Activated T-cell treated with anti-CD3 and anti-CD28 coated beads, Interleukin-2, amount 50 U/mL, for 24 hours (primary cell): ENCODE measurements at regions not wholly inside any gene's neighbourhood (a gene's known extent, or its start where the extent isn't known, plus 50 kb on each side); places are given as distances from the start of the nearest gene placed in this dataset.
"Not testable (repeated sequence)": the region's sequence is repeated elsewhere in the genome, so short reads cannot be mapped to it uniquely, and the experiment has no call there.

Experiments
- DNase-seq: peaks from one replicate; pipeline ENCODE4 v3.0.0-alpha.2; 2020
- H3K27ac Mint-ChIP-seq: 2 replicates; pipeline ENCODE4 v1.8.0; 2020; ENCODE audit warnings: mild to moderate bottlenecking, mixed read lengths
- H3K27me3 Mint-ChIP-seq: 2 replicates; pipeline ENCODE4 v1.8.0; 2020; ENCODE audit warnings: mixed read lengths
- H3K36me3 Mint-ChIP-seq: 2 replicates; pipeline ENCODE4 v1.8.0; 2020; ENCODE audit warnings: low read depth, mixed read lengths
- H3K4me1 Mint-ChIP-seq: 2 replicates; pipeline ENCODE4 v1.8.0; 2020; ENCODE audit warnings: low read depth, mixed read lengths
- H3K4me3 Mint-ChIP-seq: 2 replicates; pipeline ENCODE4 v1.8.0; 2020; ENCODE audit warnings: mild to moderate bottlenecking, moderate library complexity, mixed read lengths
- H3K9me3 Mint-ChIP-seq: 2 replicates; pipeline ENCODE4 v1.8.0; 2020; ENCODE audit warnings: mixed read lengths

GRCh38 chr7:150141525-150142345 is 181.4 kb upstream of the LRRC61 start:
- not testable (repeated sequence) for H3K27ac Mint-ChIP-seq, H3K4me3 Mint-ChIP-seq, H3K36me3 Mint-ChIP-seq, H3K9me3 Mint-ChIP-seq, H3K27me3 Mint-ChIP-seq, DNase-seq, H3K4me1 Mint-ChIP-seq

- not testable (repeated sequence) for H3K27me3 Mint-ChIP-seq, H3K9me3 Mint-ChIP-seq, H3K27ac Mint-ChIP-seq, DNase-seq, H3K4me1 Mint-ChIP-seq, H3K36me3 Mint-ChIP-seq, H3K4me3 Mint-ChIP-seq
Observed at GRCh38 chr7:150146124-150146523, 177.0 kb upstream of the LRRC61 start.

GRCh38 chr7:150147524-150147923 is 175.6 kb upstream of the LRRC61 start:
- not testable (repeated sequence) for H3K36me3 Mint-ChIP-seq, H3K4me3 Mint-ChIP-seq, H3K27me3 Mint-ChIP-seq, H3K4me1 Mint-ChIP-seq, H3K27ac Mint-ChIP-seq, DNase-seq, H3K9me3 Mint-ChIP-seq

DNA sequence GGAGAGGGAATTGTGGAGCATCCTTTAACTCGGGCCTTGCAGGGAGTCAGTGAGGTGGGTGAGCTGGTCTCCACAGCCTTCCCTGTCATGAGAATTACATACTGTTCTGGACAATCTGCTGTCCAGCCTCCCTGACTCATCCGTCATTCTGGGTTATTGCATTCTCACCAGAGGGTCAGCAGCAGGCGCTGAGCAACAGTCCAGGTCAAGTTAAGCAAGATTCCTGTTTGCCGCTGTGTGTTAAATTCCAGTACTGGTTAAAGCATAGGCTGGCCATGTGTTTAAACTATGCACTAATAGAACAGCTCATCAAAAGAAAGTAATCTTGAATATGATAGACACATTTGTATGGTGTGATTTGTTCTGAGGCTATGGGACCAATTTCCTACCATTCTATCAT is 167.1 kb upstream of the LRRC61 start:
- H3K4me3 Mint-ChIP-seq, H3K27me3 Mint-ChIP-seq, DNase-seq, H3K9me3 Mint-ChIP-seq, H3K27ac Mint-ChIP-seq, H3K4me1 Mint-ChIP-seq, H3K36me3 Mint-ChIP-seq: not testable (repeated sequence)

GRCh38 chr7:150158696-150159095 is 164.5 kb upstream of the LRRC61 start:
- not testable (repeated sequence) for H3K4me3 Mint-ChIP-seq, H3K27me3 Mint-ChIP-seq, H3K4me1 Mint-ChIP-seq, H3K9me3 Mint-ChIP-seq, H3K27ac Mint-ChIP-seq, H3K36me3 Mint-ChIP-seq, DNase-seq

- not testable (repeated sequence) for H3K9me3 Mint-ChIP-seq, H3K27ac Mint-ChIP-seq, DNase-seq, H3K4me3 Mint-ChIP-seq, H3K4me1 Mint-ChIP-seq, H3K27me3 Mint-ChIP-seq, H3K36me3 Mint-ChIP-seq
Observed at GRCh38 chr7:150169515-150169914, 153.6 kb upstream of the LRRC61 start.

DNA sequence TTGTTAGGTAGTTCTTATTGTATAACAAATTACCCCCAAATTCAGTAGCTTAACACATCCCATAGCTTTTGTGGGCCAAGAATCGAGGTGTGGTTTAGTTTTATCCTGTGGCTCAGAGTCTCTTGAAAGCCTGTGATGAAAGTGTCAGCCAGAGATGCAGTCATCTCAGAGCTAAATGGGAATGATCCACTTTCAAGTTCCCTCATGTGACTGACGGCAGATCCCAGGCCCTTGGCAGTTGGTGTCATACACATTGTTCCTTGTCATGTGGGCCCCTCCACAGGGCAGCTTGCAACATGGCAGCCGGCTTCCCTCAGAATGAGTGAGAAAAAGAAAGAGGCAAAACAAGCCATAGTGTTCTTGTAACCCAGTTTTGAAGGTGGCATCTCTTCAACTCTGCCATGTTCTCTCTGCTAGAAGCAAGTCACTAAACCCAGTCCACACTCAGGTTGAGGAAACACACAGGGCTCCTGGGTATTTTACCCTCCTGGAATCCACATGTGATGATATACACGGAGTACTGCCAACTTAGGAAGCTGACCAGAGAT is 153.1 kb upstream of the LRRC61 start:
- not testable (repeated sequence) for H3K9me3 Mint-ChIP-seq, H3K36me3 Mint-ChIP-seq, H3K4me1 Mint-ChIP-seq

DNA sequence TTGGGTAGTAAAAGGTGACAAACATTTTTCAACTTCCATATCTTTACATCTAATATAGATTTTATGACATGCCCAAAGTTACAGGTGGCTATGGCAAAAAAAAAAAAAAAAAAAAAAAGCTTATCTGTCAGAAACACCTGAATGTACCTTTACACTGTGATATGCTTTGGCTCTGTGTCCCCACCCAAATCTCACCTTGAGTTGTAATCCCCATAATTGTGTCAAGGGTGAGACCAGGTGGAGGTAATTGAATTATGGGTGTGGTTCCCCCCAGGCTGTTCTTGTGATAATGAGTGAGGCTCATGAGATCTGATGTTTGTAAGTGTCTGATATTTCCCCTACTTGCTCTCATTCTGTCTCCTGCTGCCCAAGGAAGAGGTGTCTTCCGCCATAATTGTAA is 139.6 kb upstream of the LRRC61 start:
- not testable (repeated sequence) for H3K4me3 Mint-ChIP-seq, H3K27ac Mint-ChIP-seq, H3K27me3 Mint-ChIP-seq, H3K36me3 Mint-ChIP-seq, H3K4me1 Mint-ChIP-seq, H3K9me3 Mint-ChIP-seq, DNase-seq

More for the DNA sequence above, 153.1 kb upstream of the LRRC61 start:
- not testable (repeated sequence) for H3K4me3 Mint-ChIP-seq, H3K27ac Mint-ChIP-seq, DNase-seq, H3K27me3 Mint-ChIP-seq

DNA sequence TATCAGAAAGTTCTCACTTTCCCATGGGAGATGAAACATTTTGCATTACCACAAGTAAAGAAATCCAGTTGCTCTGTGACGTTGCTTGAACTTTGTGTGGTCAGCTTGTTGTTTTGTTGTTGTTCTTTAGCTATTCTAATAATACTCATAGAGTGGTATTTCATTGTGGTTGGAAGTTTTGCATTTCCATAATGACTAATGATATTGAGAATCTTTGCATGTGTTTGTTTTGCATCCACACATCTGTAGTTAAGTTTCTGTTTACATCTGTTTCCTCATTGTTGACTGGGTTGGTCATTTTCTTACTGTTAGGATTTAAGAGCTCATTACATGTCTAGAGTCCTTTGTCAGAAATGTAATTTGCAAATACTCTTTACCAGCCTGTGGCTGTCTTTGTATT is 133.2 kb upstream of the LRRC61 start:
- H3K27ac Mint-ChIP-seq, H3K27me3 Mint-ChIP-seq, H3K9me3 Mint-ChIP-seq, H3K36me3 Mint-ChIP-seq, H3K4me3 Mint-ChIP-seq, H3K4me1 Mint-ChIP-seq, DNase-seq: not testable (repeated sequence)

DNA sequence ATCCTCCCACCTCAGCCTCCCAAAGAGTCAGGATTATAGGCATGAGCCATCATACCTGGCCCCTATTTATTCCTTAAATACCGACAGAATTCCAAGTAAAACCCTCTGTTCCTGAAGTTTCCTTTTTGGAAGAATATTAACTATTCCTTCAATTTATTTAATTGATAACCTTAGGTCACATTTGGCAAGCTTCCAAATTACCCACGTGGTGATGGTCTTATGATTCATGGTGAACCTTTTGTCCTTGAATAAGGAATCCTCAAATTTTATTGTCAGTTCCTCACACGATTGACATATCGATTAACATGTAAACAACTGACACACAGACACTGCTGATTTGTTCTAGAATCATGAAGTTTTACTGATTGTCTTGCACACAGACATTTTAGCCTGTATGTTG is 130.6 kb upstream of the LRRC61 start:
- H3K9me3 Mint-ChIP-seq, DNase-seq, H3K4me1 Mint-ChIP-seq, H3K27me3 Mint-ChIP-seq, H3K36me3 Mint-ChIP-seq, H3K4me3 Mint-ChIP-seq, H3K27ac Mint-ChIP-seq: not testable (repeated sequence)

GRCh38 chr7:150193866-150194265 is 129.3 kb upstream of the LRRC61 start:
- not testable (repeated sequence) for H3K27ac Mint-ChIP-seq, H3K9me3 Mint-ChIP-seq, DNase-seq, H3K4me3 Mint-ChIP-seq, H3K36me3 Mint-ChIP-seq, H3K27me3 Mint-ChIP-seq, H3K4me1 Mint-ChIP-seq
